ENCODE measurements at regions not wholly inside any gene's neighbourhood (a gene's known extent, or its start where the extent isn't known, plus 50 kb on each side); places are given as distances from the start of the nearest gene placed in this dataset.

- Histone ChIP-seq H3K79me1 (ENCODE audit: low read depth, low read length) (no peaks in the 10 kb centered on the region), H4K5ac (ENCODE audit: insufficient read length, low read depth, low read length) (no peak overlapping the region), H3K4me1 (replicated peaks in 1 of 4; ENCODE audit: control insufficient read depth in 3 of 4, insufficient read depth in 4 of 4, low read length in 3 of 4) (peaks cover 0 to 3% (median 3%) of the 10 kb centered on the region in 4 experiments; a peak in 3 of 7 replicates), H3K27me3 (replicated peaks in 1 of 4; ENCODE audit: control insufficient read depth in 3 of 4, extremely low read depth in 1 of 4, insufficient read depth in 3 of 4, low read length in 3 of 4) (no peaks in the 10 kb centered on the region), H3K4me2 (ENCODE audit: insufficient read depth in 1 of 2, low read depth in 2 of 2, low read length in 2 of 2) (no peak overlapping the region), H2AK5ac (ENCODE audit: low read depth, low read length) (no peak overlapping the region), H3K9me3 (ENCODE audit: insufficient read depth in 2 of 2, low read depth in 1 of 2, low read length in 1 of 2) (no peaks in the 10 kb centered on the region), H2BK5ac (ENCODE audit: low read depth, low read length) (no peak overlapping the region), H3K14ac (ENCODE audit: insufficient read length) (no peak overlapping the region), H2AFZ (ENCODE audit: low read length) (peak overlapping the region; percentile 82; the same call in 1 of the 2 replicates), H2BK15ac (ENCODE audit: low read length) (no peak overlapping the region), H3K36me3 (ENCODE audit: control insufficient read depth in 2 of 4, insufficient read depth in 4 of 4, low read length in 3 of 4) (no peaks in the 10 kb centered on the region), H2BK20ac (ENCODE audit: low read length) (no peak overlapping the region), H2BK12ac (ENCODE audit: low read depth, low read length) (no peak overlapping the region), H3K79me2 (ENCODE audit: control insufficient read depth in 1 of 2, insufficient read depth in 2 of 2, low read length in 2 of 2) (no peaks in the 10 kb centered on the region), H3K56ac (replicated peaks; ENCODE audit: insufficient read length, low read depth, low read length) (no peak overlapping the region), H3K18ac (ENCODE audit: extremely low read depth, low read length) (no peak overlapping the region; the same call in 1 of the 2 replicates), H3K4ac (replicated peaks; ENCODE audit: insufficient read length, low read depth, low read length) (no peak overlapping the region), H3K27ac (ENCODE audit: low read depth, low read length) (no peak overlapping the region), H3K9ac (replicated peaks in 1 of 4; ENCODE audit: extremely low read depth in 1 of 4, low read depth in 3 of 4, low read length in 3 of 4) (no peak overlapping the region), H3K23ac (ENCODE audit: insufficient read length) (no peak overlapping the region), H4K20me1 (replicated peaks in 1 of 2; ENCODE audit: control insufficient read depth in 1 of 2, insufficient read depth in 2 of 2, low read length in 2 of 2) (no peaks in the 10 kb centered on the region), H3K23me2 (ENCODE audit: low read depth, low read length) (no peaks in the 10 kb centered on the region), H3K4me3 (ENCODE audit: extremely low read depth in 1 of 4, insufficient read depth in 2 of 4, low read depth in 3 of 4, low read length in 4 of 4) (no peak overlapping the region), H4K91ac (replicated peaks; ENCODE audit: insufficient read length, low read length) (no peak overlapping the region), H4K8ac (ENCODE audit: extremely low read depth, insufficient read depth, low read length) (no peak overlapping the region), H2BK120ac (replicated peaks; ENCODE audit: low read depth, low read length) (no peak overlapping the region)
- ChIA-PET CTCF (ENCODE audit: partially characterized antibody) (no interaction called here), POLR2A (ENCODE audit: partially characterized antibody) (no interaction called here)
- no peak for FAIRE-seq
- TF ChIP-seq CBX5 (IDR thresholded peaks at IDR 0.05; ENCODE audit: low read depth, low read length) (no peak), NANOG (IDR thresholded peaks at IDR 0.05; ENCODE audit: insufficient read depth, low read depth, low read length, poor library complexity, severe bottlenecking) (no peak), FOSL1 (IDR thresholded peaks at IDR 0.05; ENCODE audit: insufficient read depth, low read depth, low read length) (no peak), CBX8 (IDR thresholded peaks at IDR 0.05; ENCODE audit: borderline replicate concordance, low read depth, low read length) (no peak), JUND (IDR thresholded peaks at IDR 0.05; ENCODE audit: low read length) (no peak), GTF2F1 (IDR thresholded peaks at IDR 0.05; ENCODE audit: borderline replicate concordance, low read depth, low read length) (no peak), E2F6 (IDR thresholded peaks at IDR 0.05) (no peak), CTCF (IDR thresholded peaks at IDR 0.05; ENCODE audit: control extremely low read depth in 1 of 3, insufficient read depth in 1 of 3, low read depth in 1 of 3, low read length in 3 of 3) (no peak), TEAD4 (IDR thresholded peaks at IDR 0.05; ENCODE audit: low read depth, low read length) (no peak), SUZ12 (IDR thresholded peaks at IDR 0.05; ENCODE audit: low read length) (no peak)
- 69% methylated on average over 1 of the region's 2 CpGs; no CpG with 5 or more reads in 1 of the 2 experiments for WGBS, 2 experiments (ENCODE audit: extremely low coverage in 1 of 2, insufficient coverage in 1 of 2, insufficient read length in 1 of 2, insufficient replicate concordance in 2 of 2, low coverage in 1 of 2, low lambda C conversion rate in 2 of 2, missing lambda C conversion rate in 1 of 2)
- no peak for DNase-seq (ENCODE audit: low read depth in 1 of 2, low spot score in 2 of 2)
These were observed 98.0 kb upstream of the LYZL2 start for GRCh38 chr10:30727524-30727923.

All from H1 (cell line).